Activated CD8-positive, alpha-beta memory T cell treated with anti-CD3 and anti-CD28 coated beads, Interleukin-2, amount 10 ng/mL, durations not matched to agents 7 days and 5 days (primary cell): ENCODE measurements at regions not wholly inside any gene's neighbourhood (a gene's known extent, or its start where the extent isn't known, plus 50 kb on each side); places are given as distances from the start of the nearest gene placed in this dataset.
"Not testable (repeated sequence)": the region's sequence is repeated elsewhere in the genome, so short reads cannot be mapped to it uniquely, and the experiment has no call there.

Experiments used
- ATAC-seq: fragments of 150-1000 bp; cut with Tn5 transposase; one replicate; pipeline ENCODE4 v1.10.0; 2021; ENCODE audit warnings: moderate library complexity
- CTCF ChIA-PET: fragments of 350-600 bp; sonication (Branson Sonifier 250); formaldehyde crosslinking; loops from one replicate; lab custom pipeline; 2021; ENCODE audit warnings: antibody characterized with exemption; lab: Charles Lee
- DNase-seq: peaks from one replicate; pipeline ENCODE4 v3.0.0-alpha.2; 2020
- H3K27ac Mint-ChIP-seq: one replicate; pipeline ENCODE4 v1.8.0; 2021; ENCODE audit warnings: mild to moderate bottlenecking, mixed read lengths
- H3K27me3 Mint-ChIP-seq: one replicate; pipeline ENCODE4 v1.8.0; 2021; ENCODE audit warnings: mixed read lengths
- H3K36me3 Mint-ChIP-seq: one replicate; pipeline ENCODE4 v1.8.0; 2021; ENCODE audit warnings: mild to moderate bottlenecking, mixed read lengths
- H3K4me1 Mint-ChIP-seq: one replicate; pipeline ENCODE4 v1.8.0; 2021; ENCODE audit warnings: mixed read lengths
- H3K4me3 Mint-ChIP-seq: one replicate; pipeline ENCODE4 v1.8.0; 2021; ENCODE audit warnings: mild to moderate bottlenecking, moderate library complexity, mixed read lengths
- H3K9me3 Mint-ChIP-seq: one replicate; pipeline ENCODE4 v1.8.0; 2022; ENCODE audit warnings: low read depth, mixed read lengths

DNA sequence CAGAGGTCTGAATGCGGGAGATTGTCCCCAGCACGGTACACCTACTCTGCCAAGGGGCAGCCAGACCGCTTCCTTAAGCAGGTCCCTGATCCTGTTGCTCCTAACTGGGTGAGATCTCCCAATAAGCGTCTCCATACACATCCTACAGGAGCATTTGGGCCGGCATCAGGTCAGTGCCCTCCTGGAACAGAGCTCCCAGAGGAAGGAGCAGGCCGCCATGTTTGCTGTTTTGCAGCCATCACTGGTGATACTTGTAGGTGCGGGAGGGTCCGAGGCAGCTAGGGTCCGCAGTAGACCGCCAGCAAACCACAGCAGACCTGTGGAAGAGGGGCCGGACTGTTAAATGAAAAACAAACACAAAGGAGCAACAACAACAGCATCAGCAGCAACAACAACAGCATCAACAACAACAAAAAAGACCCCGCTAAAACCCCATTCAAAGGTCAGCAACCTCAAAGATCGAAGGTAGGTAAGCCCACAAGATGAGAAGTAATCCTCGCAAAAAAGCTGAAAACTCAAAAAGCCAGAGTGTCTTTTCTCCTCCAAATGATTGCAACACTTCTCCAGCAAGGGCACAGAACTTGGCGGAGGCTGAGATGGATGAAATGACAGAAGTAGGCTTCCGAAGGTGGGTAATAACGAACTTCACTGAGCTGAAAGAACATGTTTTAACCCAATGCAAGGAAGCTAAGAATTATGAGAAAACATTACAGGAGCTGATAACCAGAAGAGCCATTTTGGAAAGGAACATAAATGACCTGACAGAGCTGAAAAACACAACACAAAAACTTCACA, 79.0 kb upstream of the CDH7 start:
- Mint-ChIP-seq H3K27me3 (no peaks in the 10 kb centered on the region), H3K9me3 (peaks cover 16% of the 10 kb centered on the region), H3K4me3 (no peak overlapping the region), H3K27ac (no peak overlapping the region), H3K4me1 (no peaks in the 10 kb centered on the region), H3K36me3 (no peaks in the 10 kb centered on the region)
- no peak for DNase-seq
- CTCF ChIA-PET: no interaction called here
- no peak for ATAC-seq

DNA sequence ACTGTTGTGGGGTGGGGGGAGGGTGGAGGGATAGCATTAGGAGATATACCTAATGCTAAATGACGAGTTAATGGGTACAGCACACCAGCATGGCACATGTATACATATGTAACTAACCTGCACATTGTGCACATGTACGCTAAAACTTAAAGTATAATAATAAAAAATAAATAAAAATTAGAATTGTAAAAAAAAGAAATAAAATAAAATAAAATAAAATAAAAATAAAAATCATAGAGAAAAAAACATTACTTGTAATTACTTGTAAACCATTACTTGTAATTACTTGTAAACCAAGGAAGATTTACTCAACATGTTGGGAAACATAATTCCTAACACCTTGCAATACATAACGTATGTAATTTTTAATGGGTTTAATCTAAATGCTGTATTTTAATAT, 80.7 kb upstream of the CDH7 start:
- H3K4me3 Mint-ChIP-seq, ATAC-seq, H3K27me3 Mint-ChIP-seq, H3K27ac Mint-ChIP-seq, H3K36me3 Mint-ChIP-seq, DNase-seq, H3K4me1 Mint-ChIP-seq, CTCF ChIA-PET: not testable (repeated sequence)
- H3K9me3 Mint-ChIP-seq: peaks cover 16% of the 10 kb centered on the region

DNA sequence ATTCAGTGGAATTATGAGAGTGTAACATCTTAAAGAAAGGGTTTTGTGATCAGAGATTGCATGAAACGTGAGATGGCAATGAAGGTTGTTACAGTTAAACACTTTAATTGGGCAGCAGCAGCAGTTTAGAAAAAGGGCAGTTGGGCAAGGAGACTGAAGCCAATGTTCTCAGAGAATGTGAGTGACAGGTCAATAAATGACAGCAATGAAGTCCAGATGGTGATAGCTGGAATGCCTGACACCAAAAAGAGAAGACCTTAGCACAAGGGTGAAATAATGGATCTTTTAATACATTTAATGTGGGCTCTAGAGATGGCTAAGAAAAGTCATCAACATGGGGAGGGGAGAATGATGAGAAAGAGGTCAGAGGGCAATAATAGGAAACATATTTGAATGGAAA, 89.4 kb upstream of the CDH7 start:
- no peaks in the 10 kb centered on the region for H3K27me3 Mint-ChIP-seq
- CTCF ChIA-PET: no interaction called here
- H3K4me1 Mint-ChIP-seq: no peaks in the 10 kb centered on the region
- H3K9me3 Mint-ChIP-seq: peaks cover 6% of the 10 kb centered on the region
- no peak overlapping the region for H3K27ac Mint-ChIP-seq
- no peaks in the 10 kb centered on the region for H3K36me3 Mint-ChIP-seq
- ATAC-seq (no peak), DNase-seq (no peak)
- H3K4me3 Mint-ChIP-seq: no peak overlapping the region

DNA sequence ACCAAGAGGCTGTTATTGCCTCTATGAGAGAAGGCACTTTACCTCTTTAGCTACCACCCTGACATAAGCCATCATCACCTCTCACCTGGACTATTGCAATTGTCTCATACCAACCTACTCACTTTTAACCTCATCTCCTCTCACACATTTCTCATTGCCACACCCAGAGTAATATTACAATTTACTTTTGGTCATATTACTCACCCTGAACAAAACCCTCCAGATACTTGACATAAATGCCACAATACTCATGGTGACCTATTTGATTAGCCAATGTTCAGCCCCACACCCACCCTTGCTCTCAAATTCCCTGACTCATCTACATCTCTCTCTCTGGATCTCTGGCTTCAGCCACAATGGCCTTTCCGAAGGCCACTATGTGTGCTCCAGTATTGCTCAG, 90.9 kb upstream of the CDH7 start:
- CTCF ChIA-PET: no interaction called here
- Mint-ChIP-seq H3K9me3 (peaks cover 7% of the 10 kb centered on the region), H3K4me1 (no peaks in the 10 kb centered on the region), H3K36me3 (no peaks in the 10 kb centered on the region), H3K4me3 (no peak overlapping the region), H3K27ac (no peak overlapping the region), H3K27me3 (no peaks in the 10 kb centered on the region)
- DNase-seq: no peak
- no peak for ATAC-seq

DNA sequence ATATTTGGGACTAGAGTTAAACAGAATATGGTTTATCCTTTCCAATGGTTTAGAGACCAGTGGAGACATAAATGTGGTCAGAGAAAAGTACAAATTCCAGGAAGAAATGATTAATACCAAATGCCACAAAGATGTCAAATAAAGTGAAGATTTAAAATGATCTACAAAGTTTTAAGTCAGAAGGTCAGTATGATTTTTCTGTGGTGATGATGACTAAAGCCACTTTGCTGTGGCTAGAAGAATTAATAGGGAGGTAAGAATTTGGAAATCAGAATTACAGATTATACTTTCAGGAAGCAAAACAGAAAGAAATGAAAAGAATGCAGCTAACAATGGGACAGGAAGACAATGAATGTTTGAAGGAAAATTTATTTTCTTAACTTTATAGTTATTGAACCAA, 91.5 kb upstream of the CDH7 start:
- H3K4me3 Mint-ChIP-seq: no peak overlapping the region
- H3K9me3 Mint-ChIP-seq: peaks cover 7% of the 10 kb centered on the region
- no peak for DNase-seq
- no peaks in the 10 kb centered on the region for H3K36me3 Mint-ChIP-seq
- H3K27ac Mint-ChIP-seq: no peak overlapping the region
- H3K27me3 Mint-ChIP-seq: no peaks in the 10 kb centered on the region
- no peak for ATAC-seq
- no peaks in the 10 kb centered on the region for H3K4me1 Mint-ChIP-seq
- CTCF ChIA-PET: no interaction called here

DNA sequence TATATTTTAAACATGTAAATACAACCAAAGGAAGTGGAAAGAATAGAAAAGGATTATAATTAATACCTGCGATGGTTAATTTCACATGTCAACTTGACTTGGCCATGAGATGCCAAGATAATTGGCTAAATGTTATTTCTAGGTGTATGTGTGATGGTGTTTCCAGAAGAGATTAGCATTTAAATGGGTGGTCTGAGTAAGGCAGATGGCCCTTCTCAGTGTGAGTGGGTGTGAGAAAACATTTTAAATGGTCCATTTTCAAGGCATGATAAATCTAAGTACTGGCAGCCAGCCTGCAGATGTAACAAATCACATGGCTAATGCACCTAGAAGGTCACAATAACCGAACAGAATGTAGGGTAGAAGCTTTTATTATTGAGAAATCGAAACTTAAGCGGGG, 99.6 kb upstream of the CDH7 start:
- Mint-ChIP-seq H3K27me3 (no peaks in the 10 kb centered on the region), H3K4me3 (no peak overlapping the region), H3K4me1 (no peaks in the 10 kb centered on the region), H3K27ac (no peak overlapping the region), H3K9me3 (no peaks in the 10 kb centered on the region), H3K36me3 (no peaks in the 10 kb centered on the region)
- DNase-seq (no peak), ATAC-seq (no peak)
- CTCF ChIA-PET: no interaction called here

DNA sequence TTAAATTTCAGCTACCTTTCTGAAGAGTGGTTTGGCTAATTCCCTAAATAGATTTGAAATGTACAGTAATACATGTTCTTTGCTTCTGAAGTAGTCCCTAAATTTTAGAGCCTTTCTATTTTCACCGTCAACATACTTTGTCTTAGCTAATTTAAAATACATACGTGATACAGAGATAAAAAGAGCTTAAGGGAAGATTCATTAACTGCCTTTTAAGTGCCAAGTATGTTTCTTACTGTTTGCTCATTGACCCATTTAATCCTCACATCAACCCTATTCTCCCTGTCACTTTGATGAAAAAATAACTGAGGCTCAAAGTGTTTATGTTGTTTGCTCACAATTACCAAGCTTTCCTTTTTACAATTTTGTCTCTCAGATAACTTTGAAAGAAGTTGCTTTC, 118.6 kb upstream of the CDH7 start:
- H3K9me3 Mint-ChIP-seq: peaks cover 8% of the 10 kb centered on the region
- H3K27me3 Mint-ChIP-seq: no peaks in the 10 kb centered on the region

DNA sequence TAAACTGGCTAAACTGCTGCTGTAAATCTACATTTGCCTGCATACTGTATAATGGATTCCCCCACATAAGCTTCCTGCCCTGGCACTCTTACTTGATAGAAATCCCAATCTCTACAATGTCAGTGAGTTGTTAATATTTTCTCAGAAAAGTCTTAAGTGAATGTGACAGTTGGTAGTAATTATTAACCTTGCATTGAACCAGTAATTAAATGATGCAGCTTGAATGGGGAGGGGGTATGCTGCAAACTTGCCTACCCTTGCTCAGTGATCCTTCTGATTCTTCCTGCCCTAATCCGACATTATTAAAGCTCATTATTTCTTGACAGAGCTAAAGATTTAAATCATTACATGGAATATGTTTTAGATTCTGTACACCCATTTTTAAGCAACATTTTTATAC, 119.0 kb upstream of the CDH7 start:
- Mint-ChIP-seq H3K27ac (no peak overlapping the region), H3K9me3 (peaks cover 6% of the 10 kb centered on the region), H3K4me3 (no peak overlapping the region), H3K4me1 (no peaks in the 10 kb centered on the region), H3K36me3 (no peaks in the 10 kb centered on the region), H3K27me3 (no peaks in the 10 kb centered on the region)
- no peak for DNase-seq
- no peak for ATAC-seq
- CTCF ChIA-PET: no interaction called here

More for the DNA sequence above, 118.6 kb upstream of the CDH7 start:
- DNase-seq (no peak), ATAC-seq (no peak)
- H3K4me1 Mint-ChIP-seq: no peaks in the 10 kb centered on the region
- no peaks in the 10 kb centered on the region for H3K36me3 Mint-ChIP-seq
- H3K4me3 Mint-ChIP-seq: no peak overlapping the region
- H3K27ac Mint-ChIP-seq: no peak overlapping the region
- CTCF ChIA-PET: no interaction called here

DNA sequence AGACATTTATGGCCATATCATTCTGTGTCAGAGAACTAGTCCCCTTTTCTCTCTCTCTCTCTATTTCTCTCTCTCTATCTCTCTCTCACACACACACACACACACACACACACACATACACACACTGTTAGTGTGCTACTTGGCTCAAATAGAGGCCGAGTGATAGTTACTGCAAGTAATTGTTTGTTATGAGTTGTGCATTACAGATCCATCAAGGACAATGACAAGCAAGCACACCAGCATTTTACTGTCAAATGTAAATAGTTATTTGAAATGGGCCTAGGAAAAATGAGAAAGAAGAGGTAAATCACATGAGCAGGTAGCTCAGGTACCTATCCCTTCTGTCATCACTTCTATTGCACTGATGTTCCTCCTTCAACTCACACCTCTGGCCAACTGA, 122.4 kb upstream of the CDH7 start:
- H3K36me3 Mint-ChIP-seq: no peaks in the 10 kb centered on the region
- H3K9me3 Mint-ChIP-seq: peaks cover 1% of the 10 kb centered on the region
- H3K4me3 Mint-ChIP-seq: no peak overlapping the region
- no peak for ATAC-seq
- CTCF ChIA-PET: no interaction called here
- no peaks in the 10 kb centered on the region for H3K4me1 Mint-ChIP-seq
- no peak overlapping the region for H3K27ac Mint-ChIP-seq
- no peak for DNase-seq
- no peaks in the 10 kb centered on the region for H3K27me3 Mint-ChIP-seq

DNA sequence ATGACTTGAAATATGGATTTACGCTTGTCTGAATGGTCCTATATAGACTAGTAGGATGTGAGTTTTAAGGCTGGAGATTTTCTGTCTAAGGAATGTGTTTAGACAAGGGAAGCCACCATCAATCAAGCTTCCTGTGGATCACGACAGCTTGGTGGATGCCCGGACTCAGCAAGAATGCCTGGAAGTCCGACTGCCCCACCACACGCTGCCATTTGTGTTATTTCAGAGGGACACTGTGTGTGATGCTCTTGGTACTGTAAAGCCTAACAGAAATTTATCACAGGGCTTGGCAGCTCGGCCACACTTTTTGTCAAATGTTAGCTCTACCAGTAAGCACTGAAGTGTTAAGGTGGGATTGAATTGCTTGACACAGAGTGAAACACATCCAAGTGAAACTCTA, 127.1 kb upstream of the CDH7 start:
- Mint-ChIP-seq H3K4me1 (no peaks in the 10 kb centered on the region), H3K4me3 (no peak overlapping the region), H3K9me3 (peaks cover 3% of the 10 kb centered on the region), H3K36me3 (no peaks in the 10 kb centered on the region), H3K27ac (no peak overlapping the region), H3K27me3 (no peaks in the 10 kb centered on the region)
- ATAC-seq: no peak
- DNase-seq: no peak
- CTCF ChIA-PET: no interaction called here

DNA sequence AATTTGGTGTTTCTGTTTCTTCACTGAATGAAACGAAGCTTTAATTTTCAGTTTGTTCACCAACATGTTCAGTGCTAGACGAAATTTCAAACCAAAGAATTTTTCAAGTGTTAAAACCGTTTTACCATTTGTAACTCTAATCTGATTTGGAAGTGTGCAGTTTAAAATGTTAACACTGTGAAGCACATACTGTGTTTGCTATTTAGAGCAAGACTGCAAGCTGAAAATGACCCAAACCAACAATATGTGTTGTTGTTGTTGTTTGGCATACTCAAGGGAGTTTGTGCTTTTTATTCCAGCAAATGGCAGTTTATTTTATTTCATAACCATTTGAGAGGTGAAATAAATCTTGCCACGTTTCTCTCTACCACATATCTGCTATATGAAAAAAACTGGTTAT, 128.4 kb upstream of the CDH7 start:
- H3K4me1 Mint-ChIP-seq: no peaks in the 10 kb centered on the region
- no peak for DNase-seq
- peaks cover 3% of the 10 kb centered on the region for H3K9me3 Mint-ChIP-seq
- ATAC-seq: no peak
- H3K4me3 Mint-ChIP-seq: no peak overlapping the region
- no peak overlapping the region for H3K27ac Mint-ChIP-seq
- H3K36me3 Mint-ChIP-seq: no peaks in the 10 kb centered on the region
- CTCF ChIA-PET: no interaction called here
- H3K27me3 Mint-ChIP-seq: no peaks in the 10 kb centered on the region

DNA sequence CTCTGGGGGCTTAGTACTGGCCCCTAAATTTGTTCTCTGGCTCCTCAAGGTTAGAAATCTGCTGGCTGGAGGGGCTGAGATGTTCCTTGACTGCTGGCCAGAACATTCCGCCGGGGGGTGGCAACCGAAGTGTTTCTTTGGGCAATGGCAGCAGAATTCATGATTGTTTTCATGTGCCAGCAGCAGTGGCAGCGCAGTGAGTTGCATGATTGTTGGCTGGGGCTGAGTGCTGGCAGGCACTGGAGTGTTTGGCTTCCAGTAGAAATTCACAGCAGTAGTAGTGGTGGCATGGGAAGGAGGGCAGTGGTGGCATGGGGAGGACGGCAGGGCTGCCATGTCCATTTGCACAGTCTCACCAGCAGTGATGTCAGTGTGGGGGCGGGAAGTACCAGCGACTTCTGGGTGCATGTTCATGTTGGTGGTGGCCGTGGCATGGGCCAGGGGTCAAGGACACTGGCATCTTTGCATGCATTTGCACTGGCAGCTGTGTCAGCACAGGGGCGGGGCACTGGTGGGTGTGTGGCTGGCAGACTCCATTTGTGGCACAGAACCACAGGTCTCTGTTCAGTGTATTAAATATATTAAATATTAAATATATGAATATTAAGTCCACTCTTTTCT, 130.6 kb upstream of the CDH7 start:
- H3K36me3 Mint-ChIP-seq: no peaks in the 10 kb centered on the region
- DNase-seq: no peak
- no peak for ATAC-seq
- peaks cover 3% of the 10 kb centered on the region for H3K9me3 Mint-ChIP-seq
- H3K4me3 Mint-ChIP-seq: no peak overlapping the region
- H3K27me3 Mint-ChIP-seq: no peaks in the 10 kb centered on the region
- CTCF ChIA-PET: no interaction called here
- H3K27ac Mint-ChIP-seq: no peak overlapping the region
- no peaks in the 10 kb centered on the region for H3K4me1 Mint-ChIP-seq

DNA sequence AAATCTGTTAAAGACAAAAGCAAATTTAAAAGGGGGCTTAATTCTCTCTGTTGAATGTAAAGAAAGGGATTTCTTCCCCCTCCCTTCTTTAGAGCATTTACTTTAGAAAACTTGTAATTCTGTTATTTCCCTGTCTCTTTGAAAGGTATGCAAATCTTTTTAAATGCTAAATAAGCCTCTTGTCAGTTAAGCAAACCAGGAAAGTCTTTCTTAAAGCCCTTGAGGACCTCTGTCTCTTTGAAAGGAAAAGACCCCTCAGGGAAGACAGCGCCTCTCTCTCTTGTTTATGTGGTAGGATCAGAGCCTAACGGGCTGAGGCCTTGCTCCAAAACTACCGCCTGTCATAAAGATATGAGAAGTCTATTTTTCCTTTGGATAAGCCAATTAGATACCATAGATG, 139.9 kb upstream of the CDH7 start:
- ATAC-seq (no peak), DNase-seq (no peak)
- H3K27me3 Mint-ChIP-seq: no peaks in the 10 kb centered on the region
- CTCF ChIA-PET: no interaction called here
- no peak overlapping the region for H3K4me3 Mint-ChIP-seq
- H3K9me3 Mint-ChIP-seq: peaks cover 5% of the 10 kb centered on the region
- no peak overlapping the region for H3K27ac Mint-ChIP-seq
- H3K36me3 Mint-ChIP-seq: no peaks in the 10 kb centered on the region
- H3K4me1 Mint-ChIP-seq: no peaks in the 10 kb centered on the region

DNA sequence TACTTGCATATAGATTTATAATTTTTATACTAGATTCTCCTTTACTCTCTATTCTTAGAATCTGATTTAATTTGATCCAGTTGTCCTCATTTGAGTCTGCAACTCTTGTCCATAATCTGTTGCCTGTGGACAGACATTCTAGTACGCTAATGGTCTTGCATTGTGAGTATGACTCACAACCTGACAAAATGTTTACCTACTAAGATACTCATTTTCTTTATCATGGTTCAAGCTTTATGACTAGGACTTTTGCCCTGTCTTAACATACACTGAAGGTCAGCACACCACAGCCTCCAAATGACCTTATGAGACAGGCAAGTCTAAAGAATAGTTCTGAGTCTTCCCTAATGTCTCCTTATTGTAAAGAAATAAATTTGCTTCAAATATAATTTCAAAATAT, 142.3 kb upstream of the CDH7 start:
- no peaks in the 10 kb centered on the region for H3K4me1 Mint-ChIP-seq
- no peak overlapping the region for H3K4me3 Mint-ChIP-seq
- CTCF ChIA-PET: no interaction called here
- DNase-seq (no peak), ATAC-seq (no peak)
- no peak overlapping the region for H3K27ac Mint-ChIP-seq
- no peaks in the 10 kb centered on the region for H3K36me3 Mint-ChIP-seq
- H3K9me3 Mint-ChIP-seq: peaks cover 13% of the 10 kb centered on the region
- H3K27me3 Mint-ChIP-seq: no peaks in the 10 kb centered on the region
